ENCODE measurements at regions not wholly inside any gene's neighbourhood (a gene's known extent, or its start where the extent isn't known, plus 50 kb on each side); places are given as distances from the start of the nearest gene placed in this dataset.

GRCh38 chr1:56321150-56321490 lies 258.2 kb downstream of the PLPP3 start:
- peaks cover 0 to 6% (median 1%) of the 10 kb centered on the region in 3 donors for H3K27me3 Mint-ChIP-seq (ENCODE audit: low read depth in 3 of 3)
- Histone ChIP-seq H3K4me3 (replicated peaks in 1 of 3; ENCODE audit: low read depth in 2 of 3, low read length in 3 of 3) (no peak overlapping the region), H3K27ac (ENCODE audit: low read depth in 1 of 2, low read length in 2 of 2) (no peak overlapping the region), H3K36me3 (replicated peaks in 1 of 2; ENCODE audit: control insufficient read depth in 1 of 2, insufficient read depth in 2 of 2, low read length in 2 of 2) (no peaks in the 10 kb centered on the region), H2AFZ (ENCODE audit: insufficient read depth, low read depth, low read length, poor library complexity, severe bottlenecking) (no peak overlapping the region), H3K27me3 (ENCODE audit: control insufficient read depth in 2 of 2, insufficient read depth in 2 of 2, low read length in 2 of 2) (no peaks in the 10 kb centered on the region), H3K4me2 (replicated peaks; ENCODE audit: extremely low read depth, low read length, poor library complexity, severe bottlenecking) (no peak overlapping the region), H3K9ac (ENCODE audit: insufficient read depth, low read length, poor library complexity, severe bottlenecking) (no peak overlapping the region), H3K9me3 (replicated peaks in 1 of 2; ENCODE audit: control insufficient read depth in 1 of 2, insufficient read depth in 1 of 2, low read length in 2 of 2) (no peaks in the 10 kb centered on the region), H4K20me1 (ENCODE audit: insufficient read depth, low read length) (no peaks in the 10 kb centered on the region), H3K4me1 (ENCODE audit: control insufficient read depth in 1 of 2, insufficient read depth in 2 of 2, low read length in 2 of 2) (no peaks in the 10 kb centered on the region), H3K79me2 (ENCODE audit: insufficient read depth, low read length) (no peaks in the 10 kb centered on the region)
- peaks cover 3% of the 10 kb centered on the region for H3K4me1 Mint-ChIP-seq
- H3K27ac Mint-ChIP-seq, result no peak overlapping the region
- no peak for DNase-seq
- intact Hi-C loops (cut with micrococcal nuclease), result no loop called here
- H3K9me3 Mint-ChIP-seq, result peaks cover 0 to 2% (median 0%) of the 10 kb centered on the region in 7 donors
- H3K36me3 Mint-ChIP-seq, result no peaks in the 10 kb centered on the region
- no peak overlapping the region for H3K4me3 Mint-ChIP-seq
- WGBS (ENCODE audit: insufficient coverage), result no CpG with 5 or more reads among the region's 4 CpGs
- TF ChIP-seq CTCF (IDR thresholded peaks at IDR 0.05), result no peak

GRCh38 chr1:56320464-56321149 lies 258.8 kb downstream of the PLPP3 start:
- Histone ChIP-seq H3K4me2 (replicated peaks; ENCODE audit: extremely low read depth, low read length, poor library complexity, severe bottlenecking) (no peak overlapping the region), H4K20me1 (ENCODE audit: insufficient read depth, low read length) (no peaks in the 10 kb centered on the region), H3K4me3 (replicated peaks in 1 of 3; ENCODE audit: low read depth in 2 of 3, low read length in 3 of 3) (no peak overlapping the region), H3K9me3 (replicated peaks in 1 of 2; ENCODE audit: control insufficient read depth in 1 of 2, insufficient read depth in 1 of 2, low read length in 2 of 2) (no peaks in the 10 kb centered on the region), H3K4me1 (ENCODE audit: control insufficient read depth in 1 of 2, insufficient read depth in 2 of 2, low read length in 2 of 2) (no peaks in the 10 kb centered on the region), H3K79me2 (ENCODE audit: insufficient read depth, low read length) (no peaks in the 10 kb centered on the region), H3K27ac (ENCODE audit: low read depth in 1 of 2, low read length in 2 of 2) (no peak overlapping the region), H2AFZ (ENCODE audit: insufficient read depth, low read depth, low read length, poor library complexity, severe bottlenecking) (no peak overlapping the region), H3K9ac (ENCODE audit: insufficient read depth, low read length, poor library complexity, severe bottlenecking) (no peak overlapping the region), H3K36me3 (replicated peaks in 1 of 2; ENCODE audit: control insufficient read depth in 1 of 2, insufficient read depth in 2 of 2, low read length in 2 of 2) (no peaks in the 10 kb centered on the region), H3K27me3 (ENCODE audit: control insufficient read depth in 2 of 2, insufficient read depth in 2 of 2, low read length in 2 of 2) (no peaks in the 10 kb centered on the region)
- intact Hi-C loops (cut with micrococcal nuclease), result no loop called here
- peaks cover 2 to 6% (median 5%) of the 10 kb centered on the region in 3 donors for H3K27me3 Mint-ChIP-seq (ENCODE audit: low read depth in 3 of 3)
- WGBS (ENCODE audit: insufficient coverage), result 100% methylated on average over 1 of the region's 3 CpGs
- peaks cover 3% of the 10 kb centered on the region for H3K4me1 Mint-ChIP-seq
- H3K9me3 Mint-ChIP-seq, result peaks cover 0 to 2% (median 0%) of the 10 kb centered on the region in 7 donors
- H3K36me3 Mint-ChIP-seq, result no peaks in the 10 kb centered on the region
- H3K4me3 Mint-ChIP-seq, result no peak overlapping the region
- H3K27ac Mint-ChIP-seq, result no peak overlapping the region
- no peak for DNase-seq
- TF ChIP-seq CTCF (IDR thresholded peaks at IDR 0.05), result no peak

Measured in CD14-positive monocyte (primary cell).